Fibroblast of lung (primary cell): ENCODE measurements at regions not wholly inside any gene's neighbourhood (a gene's known extent, or its start where the extent isn't known, plus 50 kb on each side); places are given as distances from the start of the nearest gene placed in this dataset.

ENCODE experiments used
- CTCF ChIP-seq, 2 donors: IDR thresholded peaks in 1 of 2; conservative IDR thresholded peaks in 1 of 2; 1 replicate in 1 of 2; 2 replicates in 1 of 2; pipeline ENCODE4 v1.5.1; 2011 to 2012; ENCODE audit warnings: low read length in 2 of 2, control low read depth in 1 of 2, inconsistent platforms in 1 of 2, low read depth in 1 of 2, mild to moderate bottlenecking in 1 of 2
- EZH2 ChIP-seq: IDR thresholded peaks from 2 replicates; pipeline ENCODE4 v1.5.1; 2012; ENCODE audit warnings: low read length, control low read depth, mild to moderate bottlenecking; ENCODE audit errors: missing control alignments

GRCh38 chr1:164363980-164364379, 195.0 kb upstream of the PBX1 start:
- TF ChIP-seq CTCF (conservative IDR thresholded peaks at IDR 0.05 in 1 of 2, IDR thresholded peaks at IDR 0.05 in 1 of 2; ENCODE audit: low read depth in 1 of 2, low read length in 2 of 2) (no peak), EZH2 (no peak)
